IMR-90 (cell line): ENCODE measurements at regions not wholly inside any gene's neighbourhood (a gene's known extent, or its start where the extent isn't known, plus 50 kb on each side); places are given as distances from the start of the nearest gene placed in this dataset.

Source experiments
- ATAC-seq: fragments of 200-7000 bp; cut with Tn5 transposase; 2 replicates; pipeline ENCODE4 v1.9.1; 2020; ENCODE audit warnings: low read depth, mild to moderate bottlenecking, moderate library complexity
- BruUV-seq: library from RNA; stranded (reverse); fragments of 400-500 nt; replicated peaks from 2 replicates; lab custom pipeline; 2021; lab: Mats Ljungman, UMichigan
- CTCF ChIA-PET: fragments of 300-600 bp; formaldehyde crosslinking; extraction: SDS; loops from one replicate; lab custom pipeline; 2021; ENCODE audit warnings: antibody characterized with exemption; lab: Yijun Ruan, JAX
- POLR2A ChIA-PET: fragments of 300-600 bp; sonication (Branson Sonifier 250); formaldehyde crosslinking; loops from one replicate; lab custom pipeline; 2022; ENCODE audit warnings: antibody characterized with exemption; ENCODE audit not compliant: unreplicated experiment; lab: Charles Lee
- DNase-seq: peaks from one replicate; pipeline ENCODE4 v3.0.0; 2013
- H2AFZ ChIP-seq: replicated peaks from 2 replicates; pipeline ENCODE3; 2013; ENCODE audit warnings: low read length, mild to moderate bottlenecking; ENCODE audit not compliant: poor library complexity
- H2AK5ac ChIP-seq: 2 replicates; pipeline ENCODE4 v1.6.1; 2013; ENCODE audit warnings: low read depth, low read length, inconsistent platforms
- H2AK9ac ChIP-seq: replicated peaks from 2 replicates; pipeline ENCODE3; 2013; ENCODE audit warnings: mild to moderate bottlenecking, low read depth, low read length, moderate library complexity; ENCODE audit not compliant: poor library complexity
- H2BK120ac ChIP-seq: 2 replicates; pipeline ENCODE4 v1.6.1; 2013; ENCODE audit warnings: low read depth, low read length, inconsistent platforms
- H2BK15ac ChIP-seq: 3 replicates; pipeline ENCODE4 v1.6.1; 2013; ENCODE audit warnings: low read depth, low read length, inconsistent platforms
- H2BK20ac ChIP-seq: 2 replicates; pipeline ENCODE4 v1.6.1; 2013; ENCODE audit warnings: low read depth, mild to moderate bottlenecking, inconsistent platforms, low read length, moderate library complexity
- H2BK5ac ChIP-seq: 2 replicates; pipeline ENCODE4 v1.6.1; 2013; ENCODE audit warnings: mild to moderate bottlenecking, low read depth, low read length, inconsistent platforms; ENCODE audit not compliant: poor library complexity, severe bottlenecking
- H3K14ac ChIP-seq: replicated peaks from 2 replicates; pipeline ENCODE4 v1.6.1; 2013; ENCODE audit warnings: low read depth, low read length, inconsistent platforms
- H3K18ac ChIP-seq: 2 replicates; pipeline ENCODE4 v1.6.1; 2013; ENCODE audit warnings: low read depth, low read length, control low read depth
- H3K23ac ChIP-seq: 2 replicates; pipeline ENCODE4 v1.6.1; 2013; ENCODE audit warnings: low read depth, low read length, inconsistent platforms
- H3K27ac ChIP-seq: 2 replicates; pipeline ENCODE4 v1.5.1; 2013; ENCODE audit warnings: mild to moderate bottlenecking, control low read depth, low read length; ENCODE audit not compliant: insufficient read depth
- H3K27me3 ChIP-seq: 2 replicates; pipeline ENCODE4 v1.6.1; 2013; ENCODE audit warnings: low read length; ENCODE audit not compliant: control insufficient read depth, insufficient read depth
- H3K36me3 ChIP-seq: 2 replicates; pipeline ENCODE4 v1.6.1; 2013; ENCODE audit warnings: low read length, mixed read lengths; ENCODE audit not compliant: control insufficient read depth, insufficient read depth
- H3K4ac ChIP-seq: 2 replicates; pipeline ENCODE4 v1.6.1; 2013; ENCODE audit warnings: low read depth, low read length, inconsistent platforms
- H3K4me1 ChIP-seq: 2 replicates; pipeline ENCODE4 v1.6.1; 2013; ENCODE audit warnings: low read length, mixed read lengths; ENCODE audit not compliant: control insufficient read depth, insufficient read depth
- H3K4me2 ChIP-seq: 2 replicates; pipeline ENCODE4 v1.6.1; 2013; ENCODE audit warnings: low read depth, mild to moderate bottlenecking, control low read depth, low read length, moderate library complexity
- H3K4me3 ChIP-seq: 2 replicates; pipeline ENCODE4 v1.5.1; 2013; ENCODE audit warnings: low read depth, mild to moderate bottlenecking, control low read depth, low read length, moderate library complexity; ENCODE audit not compliant: insufficient read depth
- H3K56ac ChIP-seq: 2 replicates; pipeline ENCODE4 v1.6.1; 2013; ENCODE audit warnings: low read length, inconsistent platforms; ENCODE audit not compliant: insufficient read depth; ENCODE audit errors: extremely low read depth
- H3K79me1 ChIP-seq, 2 experiments: 2 replicates each; pipeline ENCODE4 v1.6.1; 2013; ENCODE audit warnings: low read length in 2 of 2, inconsistent platforms in 1 of 2, low read depth in 1 of 2
- H3K9ac ChIP-seq: 2 replicates; pipeline ENCODE4 v1.6.1; 2013; ENCODE audit warnings: low read depth, low read length, control low read depth
- H3K9me1 ChIP-seq: 2 replicates; pipeline ENCODE4 v1.6.1; 2013; ENCODE audit warnings: low read length, inconsistent platforms; ENCODE audit not compliant: insufficient read depth
- H3K9me3 ChIP-seq: 2 replicates; pipeline ENCODE4 v1.6.1; 2013; ENCODE audit warnings: low read length; ENCODE audit not compliant: control insufficient read depth, insufficient read depth
- H4K20me1 ChIP-seq: 2 replicates; pipeline ENCODE4 v1.6.1; 2013; ENCODE audit warnings: low read length, inconsistent platforms; ENCODE audit not compliant: insufficient read depth
- H4K5ac ChIP-seq: 2 replicates; pipeline ENCODE4 v1.6.1; 2013; ENCODE audit warnings: mild to moderate bottlenecking, low read depth, low read length, control low read depth
- H4K8ac ChIP-seq, 2 experiments: 2 replicates each; pipeline ENCODE4 v1.6.1; 2013; ENCODE audit warnings: low read depth in 2 of 2, low read length in 2 of 2, control low read depth in 1 of 2, inconsistent platforms in 1 of 2
- H4K91ac ChIP-seq: 2 replicates; pipeline ENCODE4 v1.6.1; 2013; ENCODE audit warnings: low read depth, low read length, inconsistent platforms; ENCODE audit not compliant: insufficient read depth
- CHD1 ChIP-seq: IDR thresholded peaks from 2 replicates; pipeline ENCODE4 v1.6.1; 2012; ENCODE audit warnings: low read depth, low read length, improper control_type of control experiment
- MXI1 ChIP-seq: IDR thresholded peaks from 2 replicates; pipeline ENCODE4 v1.6.1; 2012; ENCODE audit warnings: low read depth, mild to moderate bottlenecking, low read length, moderate library complexity, borderline replicate concordance
- RFX5 ChIP-seq: IDR thresholded peaks from 2 replicates; pipeline ENCODE4 v1.8.0; 2012; ENCODE audit warnings: low read depth, mild to moderate bottlenecking, low read length, moderate library complexity
- WGBS, 2 experiments: methylation state at CpG; one replicate each; pipeline versions ENCODE4 v1.1.5 to v1.1.7; 2013; ENCODE audit warnings: missing lambda C conversion rate in 2 of 2; ENCODE audit not compliant: insufficient read length in 1 of 2; ENCODE audit errors: extremely low coverage in 2 of 2; 5-methylcytosine and 5-hydroxymethylcytosine counted together
- dilution Hi-C: fragments of 300-500 bp; cut with HindIII; formaldehyde crosslinking; loops from one replicate; pipeline ENCODE4 v1.14.3; 2018; ENCODE audit warnings: low sequenced_read_pairs; ENCODE audit not compliant: unreplicated experiment
- in situ Hi-C: fragments of 300-500 bp; cut with MboI; formaldehyde crosslinking; loops from 3 replicates; pipeline ENCODE4 v1.14.3; 2019; ENCODE audit warnings: low sequenced_read_pairs, inconsistent platforms, mixed read lengths
- intact Hi-C: fragments of 100-400 bp; cut with micrococcal nuclease; formaldehyde crosslinking; loops from 2 replicates; pipeline ENCODE4 v1.10.0; 2022
- TF ChIP-seq, protein P1 (sequence below): fragments of 150-350 bp; IDR thresholded peaks from 2 replicates; pipeline ENCODE4 v1.6.1; 2017; ENCODE audit warnings: mild to moderate bottlenecking, antibody characterized with exemption, low read length, low read depth

DNA sequence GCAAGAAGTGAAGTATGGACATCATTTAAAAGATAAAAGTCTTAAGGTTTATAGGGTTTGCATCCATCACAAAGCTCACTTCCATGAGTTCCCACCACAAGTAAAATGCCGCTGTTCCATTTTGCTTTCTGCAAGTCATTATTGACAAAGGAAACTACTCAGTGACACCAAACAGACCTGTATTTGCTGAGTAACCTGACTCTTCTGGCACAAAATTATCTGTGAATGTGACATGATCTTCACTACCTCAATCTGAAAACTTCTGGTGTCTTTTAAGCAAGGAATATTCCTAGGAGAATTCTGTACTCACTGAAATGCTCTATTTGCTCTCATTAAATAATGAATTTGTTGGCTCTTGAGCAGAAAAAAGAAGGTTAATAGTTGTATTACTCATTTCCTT lies 1077.4 kb upstream of the ADGRL4 start:
- DNase-seq (no peak), ATAC-seq (no peak)
- CTCF ChIA-PET: no interaction called here

More for the DNA sequence above, 1077.4 kb upstream of the ADGRL4 start:
- dilution Hi-C loops (no loop called here), in situ Hi-C loops (no loop called here), intact Hi-C loops (no loop called here)
- no peak overlapping the region for H3K4me2 ChIP-seq
- no peaks in the 10 kb centered on the region for H3K27me3 ChIP-seq
- no peaks in the 10 kb centered on the region for H4K20me1 ChIP-seq
- H4K91ac ChIP-seq: no peak overlapping the region
- H2BK20ac ChIP-seq: no peak overlapping the region
- H2BK120ac ChIP-seq: no peak overlapping the region
- H3K4ac ChIP-seq: no peak overlapping the region
- no peak overlapping the region for H2AFZ ChIP-seq
- TF ChIP-seq RFX5: no peak
- TF ChIP-seq CHD1: no peak
- TF ChIP-seq, protein P1, sequence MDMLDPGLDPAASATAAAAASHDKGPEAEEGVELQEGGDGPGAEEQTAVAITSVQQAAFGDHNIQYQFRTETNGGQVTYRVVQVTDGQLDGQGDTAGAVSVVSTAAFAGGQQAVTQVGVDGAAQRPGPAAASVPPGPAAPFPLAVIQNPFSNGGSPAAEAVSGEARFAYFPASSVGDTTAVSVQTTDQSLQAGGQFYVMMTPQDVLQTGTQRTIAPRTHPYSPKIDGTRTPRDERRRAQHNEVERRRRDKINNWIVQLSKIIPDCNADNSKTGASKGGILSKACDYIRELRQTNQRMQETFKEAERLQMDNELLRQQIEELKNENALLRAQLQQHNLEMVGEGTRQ: no peak
- no peak for TF ChIP-seq MXI1
- H3K56ac ChIP-seq: no peak overlapping the region
- no peak overlapping the region for H2BK15ac ChIP-seq
- H3K36me3 ChIP-seq: no peaks in the 10 kb centered on the region
- H3K18ac ChIP-seq: no peak overlapping the region
- no peak overlapping the region for H3K14ac ChIP-seq
- WGBS, 2 experiments: no CpG with 5 or more reads among the region's 1 CpG
- no peaks in the 10 kb centered on the region for H3K9me3 ChIP-seq
- no peaks in the 10 kb centered on the region for H3K4me1 ChIP-seq
- H3K9me1 ChIP-seq: no peaks in the 10 kb centered on the region
- H3K9ac ChIP-seq: no peak overlapping the region
- H4K8ac ChIP-seq: no peak overlapping the region
- no peak overlapping the region for H3K27ac ChIP-seq
- H2BK5ac ChIP-seq: no peak overlapping the region
- H3K4me3 ChIP-seq: no peak overlapping the region
- H3K23ac ChIP-seq: no peak overlapping the region
- BruUV-seq: no TSS peak
- no peak overlapping the region for H2AK9ac ChIP-seq
- no peak overlapping the region for H4K5ac ChIP-seq
- POLR2A ChIA-PET: no interaction called here
- no peak overlapping the region for H2AK5ac ChIP-seq
- no peaks in the 10 kb centered on the region for H3K79me1 ChIP-seq
